GM13977 (cell line): ENCODE measurements at regions not wholly inside any gene's neighbourhood (a gene's known extent, or its start where the extent isn't known, plus 50 kb on each side); places are given as distances from the start of the nearest gene placed in this dataset.

Experiments
- DNase-seq: peaks from one replicate; pipeline ENCODE4 v3.0.0; 2012; ENCODE audit warnings: low spot score
- CTCF ChIP-seq: IDR thresholded peaks from 2 replicates; pipeline ENCODE4 v1.5.1; 2012; ENCODE audit warnings: mild to moderate bottlenecking, control low read depth; ENCODE audit not compliant: insufficient read depth; ENCODE audit errors: extremely low read depth, missing control alignments
- in situ Hi-C: fragments of 300-500 bp; cut with MboI; formaldehyde crosslinking; loops from one replicate; pipeline ENCODE4 v1.12.0; 2022; ENCODE audit warnings: low sequenced_read_pairs, low pct_unique_long_range_greater_than_20kb, mixed read lengths, inconsistent platforms; ENCODE audit not compliant: unreplicated experiment

GRCh38 chr10:53699231-53699630 lies 926.6 kb upstream of the MBL2 start:
- TF ChIP-seq CTCF, result no peak
- in situ Hi-C loops, result no loop called here
- DNase-seq, result no peak

- TF ChIP-seq CTCF, result no peak
- in situ Hi-C loops, result no loop called here
Measured at GRCh38 chr10:53697038-53697437, 924.5 kb upstream of the MBL2 start.

GRCh38 chr10:53690524-53691240 lies 918.1 kb upstream of the MBL2 start:
- no peak for TF ChIP-seq CTCF
- in situ Hi-C loops, result no loop called here
- DNase-seq, result no peak

More at GRCh38 chr10:53697038-53697437, 924.5 kb upstream of the MBL2 start:
- no peak for DNase-seq

GRCh38 chr10:53687800-53688199 lies 915.2 kb upstream of the MBL2 start:
- no peak for DNase-seq
- in situ Hi-C loops, result no loop called here
- TF ChIP-seq CTCF, result no peak

GRCh38 chr10:53682885-53683284 lies 910.3 kb upstream of the MBL2 start:
- DNase-seq, result no peak
- no peak for TF ChIP-seq CTCF
- in situ Hi-C loops, result no loop called here

- TF ChIP-seq CTCF, result no peak
- DNase-seq, result no peak
- in situ Hi-C loops, result no loop called here
Measured at GRCh38 chr10:53682458-53682857, 909.9 kb upstream of the MBL2 start.
